RWPE2 (cell line): ENCODE measurements at regions not wholly inside any gene's neighbourhood (a gene's known extent, or its start where the extent isn't known, plus 50 kb on each side); places are given as distances from the start of the nearest gene placed in this dataset.

Source experiments
- ATAC-seq: fragments of 200-7000 bp; cut with Tn5 transposase; 3 replicates; pipeline ENCODE4 v1.9.1; 2021; ENCODE audit warnings: low read depth
- DNase-seq: peaks from one replicate; pipeline ENCODE4 v3.0.0-alpha.2; 2020; ENCODE audit warnings: low spot score
- H3K27ac ChIP-seq: fragments of 450-650 bp; 2 replicates; pipeline ENCODE4 v1.5.1; 2017; ENCODE audit warnings: mild to moderate bottlenecking; ENCODE audit not compliant: poor library complexity, severe bottlenecking
- H3K27me3 ChIP-seq: fragments of 250-450 bp; sonication (Bioruptor Pico); 2 replicates; pipeline ENCODE4 v1.5.1; 2021; ENCODE audit warnings: mild to moderate bottlenecking, moderate library complexity; ENCODE audit not compliant: insufficient read depth, poor library complexity, severe bottlenecking
- H3K36me3 ChIP-seq: fragments of 250-450 bp; sonication (Bioruptor Pico); 2 replicates; pipeline ENCODE4 v1.5.1; 2020; ENCODE audit warnings: low read depth, mild to moderate bottlenecking, moderate library complexity
- H3K4me1 ChIP-seq: fragments of 250-450 bp; sonication (Bioruptor Pico); 2 replicates; pipeline ENCODE4 v1.5.1; 2021; ENCODE audit warnings: mild to moderate bottlenecking, moderate library complexity; ENCODE audit not compliant: insufficient read depth, poor library complexity, severe bottlenecking
- H3K4me3 ChIP-seq: fragments of 250-450 bp; sonication (Bioruptor Pico); 2 replicates; pipeline ENCODE4 v1.5.1; 2021; ENCODE audit warnings: mild to moderate bottlenecking, moderate library complexity; ENCODE audit not compliant: severe bottlenecking
- H3K9me3 ChIP-seq: fragments of 250-450 bp; sonication (Bioruptor Pico); 2 replicates; pipeline ENCODE4 v1.5.1; 2021; ENCODE audit warnings: mild to moderate bottlenecking, moderate library complexity; ENCODE audit not compliant: severe bottlenecking
- TF ChIP-seq, protein P1 (sequence below): fragments of 450-650 bp; IDR thresholded peaks from one replicate; pipeline ENCODE4 v1.5.1; 2017; ENCODE audit warnings: mild to moderate bottlenecking, moderate library complexity; ENCODE audit not compliant: poor library complexity, severe bottlenecking

DNA sequence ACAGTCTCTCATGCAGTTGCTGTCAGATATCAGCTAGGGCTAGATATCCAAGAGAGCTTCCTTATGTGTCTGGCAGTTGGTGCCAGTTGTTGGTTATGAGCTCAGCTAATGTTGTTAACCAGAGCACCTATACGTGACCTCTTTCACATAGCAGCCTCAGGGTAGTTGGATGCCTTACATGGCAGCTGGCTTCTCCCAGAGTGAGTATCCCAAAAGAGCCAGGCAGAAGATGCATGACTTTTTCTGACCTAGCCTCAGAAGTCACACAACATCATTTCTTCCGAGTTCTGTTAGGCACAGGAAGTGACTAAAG lies 175.7 kb downstream of the VEGFA start:
- no peaks in the 10 kb centered on the region for H3K36me3 ChIP-seq
- peaks cover 4% of the 10 kb centered on the region for H3K9me3 ChIP-seq
- H3K4me1 ChIP-seq = no peaks in the 10 kb centered on the region
- no peak overlapping the region for H3K27ac ChIP-seq
- DNase-seq (no peak), ATAC-seq (no peak)
- TF ChIP-seq, protein P1, sequence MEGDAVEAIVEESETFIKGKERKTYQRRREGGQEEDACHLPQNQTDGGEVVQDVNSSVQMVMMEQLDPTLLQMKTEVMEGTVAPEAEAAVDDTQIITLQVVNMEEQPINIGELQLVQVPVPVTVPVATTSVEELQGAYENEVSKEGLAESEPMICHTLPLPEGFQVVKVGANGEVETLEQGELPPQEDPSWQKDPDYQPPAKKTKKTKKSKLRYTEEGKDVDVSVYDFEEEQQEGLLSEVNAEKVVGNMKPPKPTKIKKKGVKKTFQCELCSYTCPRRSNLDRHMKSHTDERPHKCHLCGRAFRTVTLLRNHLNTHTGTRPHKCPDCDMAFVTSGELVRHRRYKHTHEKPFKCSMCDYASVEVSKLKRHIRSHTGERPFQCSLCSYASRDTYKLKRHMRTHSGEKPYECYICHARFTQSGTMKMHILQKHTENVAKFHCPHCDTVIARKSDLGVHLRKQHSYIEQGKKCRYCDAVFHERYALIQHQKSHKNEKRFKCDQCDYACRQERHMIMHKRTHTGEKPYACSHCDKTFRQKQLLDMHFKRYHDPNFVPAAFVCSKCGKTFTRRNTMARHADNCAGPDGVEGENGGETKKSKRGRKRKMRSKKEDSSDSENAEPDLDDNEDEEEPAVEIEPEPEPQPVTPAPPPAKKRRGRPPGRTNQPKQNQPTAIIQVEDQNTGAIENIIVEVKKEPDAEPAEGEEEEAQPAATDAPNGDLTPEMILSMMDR = no peak
- H3K4me3 ChIP-seq = no peak overlapping the region
- H3K27me3 ChIP-seq = no peaks in the 10 kb centered on the region

DNA sequence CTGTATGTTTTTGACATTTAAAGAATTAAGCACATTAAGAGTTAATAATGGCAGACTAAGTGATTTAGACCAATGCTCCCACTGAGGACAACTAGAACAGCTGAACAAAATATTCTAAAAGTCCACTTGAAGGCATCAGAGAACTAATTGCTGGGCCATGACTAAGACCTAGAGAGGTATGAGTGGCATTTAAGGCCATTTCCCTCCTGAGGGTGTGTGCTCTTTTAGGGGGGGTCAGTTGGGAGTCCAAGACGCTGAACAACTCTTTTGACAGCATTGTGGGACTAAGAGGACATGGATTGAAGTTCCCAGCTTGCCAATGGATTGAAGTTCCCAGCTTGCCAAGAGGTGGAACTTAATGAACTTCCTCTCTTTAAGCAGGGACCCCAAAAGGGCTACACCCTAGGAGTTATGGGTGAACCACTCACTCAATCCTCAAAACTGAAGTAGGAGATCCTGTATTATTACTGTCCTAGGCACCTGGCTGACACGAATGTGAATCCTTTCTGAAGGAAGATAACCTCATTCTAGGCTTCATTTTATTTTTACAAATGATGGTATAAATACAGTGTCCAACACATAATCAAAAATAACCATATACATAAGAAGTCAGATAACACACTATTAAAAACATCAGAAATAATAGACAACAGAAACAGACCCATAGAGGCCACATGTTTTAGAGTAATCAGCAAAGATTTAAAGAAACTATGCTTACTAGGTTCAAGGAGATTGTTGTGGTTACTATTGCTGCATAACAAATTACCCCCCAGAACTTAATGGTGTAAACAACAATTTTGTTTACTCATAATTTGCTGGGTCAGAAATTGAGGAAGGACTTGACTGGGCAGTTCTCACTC lies 175.1 kb downstream of the VEGFA start:
- DNase-seq (no peak), ATAC-seq (no peak)
- Histone ChIP-seq H3K27ac (no peak overlapping the region), H3K4me1 (no peaks in the 10 kb centered on the region), H3K9me3 (peaks cover 4% of the 10 kb centered on the region), H3K27me3 (no peaks in the 10 kb centered on the region), H3K36me3 (no peaks in the 10 kb centered on the region), H3K4me3 (no peak overlapping the region)
- TF ChIP-seq, protein P1 = no peak

DNA sequence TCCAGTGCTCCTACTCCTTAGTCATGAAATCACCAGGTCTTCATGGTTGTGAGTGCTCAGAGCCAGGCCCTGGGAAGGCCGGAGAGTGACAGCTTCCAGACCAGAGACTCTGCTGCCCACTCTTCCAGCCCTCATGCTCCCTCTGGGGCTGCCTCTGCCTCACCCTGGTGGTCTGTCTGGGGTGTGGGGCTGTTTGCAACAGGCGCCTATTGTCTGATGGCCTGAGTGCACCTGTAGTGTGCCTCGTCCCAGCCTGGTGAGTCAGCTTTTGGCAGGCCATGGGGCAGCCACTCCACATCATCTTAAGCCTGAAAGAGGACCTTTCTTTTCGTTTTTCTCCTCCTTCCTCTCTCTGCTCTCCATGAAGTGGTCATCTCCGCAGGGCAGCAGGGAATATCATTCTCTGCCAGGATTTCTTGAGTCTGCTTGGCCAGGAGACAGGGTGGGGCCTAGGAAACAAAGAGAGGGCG lies 173.8 kb downstream of the VEGFA start:
- no peak for ATAC-seq
- no peaks in the 10 kb centered on the region for H3K4me1 ChIP-seq
- TF ChIP-seq, protein P1 = no peak

DNA sequence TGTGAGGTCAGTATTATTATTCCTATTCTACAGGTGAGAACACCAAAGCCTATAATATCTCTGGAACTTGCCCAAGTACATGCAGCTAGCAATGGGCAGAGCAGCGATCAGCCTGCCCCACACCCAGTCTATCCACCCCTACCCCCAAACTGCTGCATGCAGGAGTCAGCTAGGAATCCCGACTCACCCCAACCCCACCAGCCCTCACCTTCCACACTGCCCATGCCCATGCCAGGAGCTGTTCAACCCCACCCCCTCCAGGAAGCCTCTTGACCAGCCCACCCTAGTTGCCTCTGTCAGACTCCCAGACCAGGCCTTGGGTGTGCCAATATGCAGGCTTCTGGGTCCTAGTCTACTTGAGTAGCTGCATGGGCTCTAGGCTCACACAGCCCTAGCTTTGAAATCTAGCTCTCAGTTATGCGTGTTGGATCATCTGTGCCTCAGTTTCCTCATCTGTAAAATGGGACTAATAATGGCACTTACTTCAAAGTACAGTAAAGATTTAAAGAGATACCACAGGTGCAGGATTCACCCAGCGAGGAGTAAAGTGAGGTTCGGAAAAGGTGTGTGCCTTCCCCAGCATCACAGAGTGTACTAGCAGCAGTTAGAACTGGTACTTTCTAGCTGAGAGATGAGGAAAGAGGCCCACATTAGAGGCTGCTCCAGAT lies 173.2 kb downstream of the VEGFA start:
- no peak overlapping the region for H3K27ac ChIP-seq
- no peaks in the 10 kb centered on the region for H3K36me3 ChIP-seq
- no peak overlapping the region for H3K4me3 ChIP-seq
- ATAC-seq (no peak), DNase-seq (no peak)
- no peaks in the 10 kb centered on the region for H3K4me1 ChIP-seq
- TF ChIP-seq, protein P1 = no peak
- H3K9me3 ChIP-seq = peaks cover 4% of the 10 kb centered on the region
- no peaks in the 10 kb centered on the region for H3K27me3 ChIP-seq

More for the DNA sequence above, 173.8 kb downstream of the VEGFA start:
- Histone ChIP-seq H3K27ac (no peak overlapping the region), H3K27me3 (no peaks in the 10 kb centered on the region), H3K36me3 (no peaks in the 10 kb centered on the region), H3K4me3 (no peak overlapping the region), H3K9me3 (peaks cover 4% of the 10 kb centered on the region)
- DNase-seq = no peak
